Left lobe of liver (tissue), 2 donors: ENCODE measurements at regions not wholly inside any gene's neighbourhood (a gene's known extent, or its start where the extent isn't known, plus 50 kb on each side); places are given as distances from the start of the nearest gene placed in this dataset.

Source experiments
- ATAC-seq: fragments of 200-7000 bp; cut with Tn5 transposase; one replicate; pipeline ENCODE4 v1.9.1; 2020; ENCODE audit warnings: mild to moderate bottlenecking, moderate library complexity
- DNase-seq: peaks from one replicate; pipeline ENCODE4 v3.0.0-alpha.2; 2020; ENCODE audit warnings: low spot score
- donor health status: DM: no; HTN: no; CAD: no; lungs with moderate emphysema.
- donor health status: DM: no; HTN: yes; CAD: no.

- DNase-seq (no peak), ATAC-seq (no peak)
Observed at GRCh38 chr3:23019596-23020300, 183.4 kb upstream of the UBE2E2 start.

GRCh38 chr3:23028294-23028693, 174.8 kb upstream of the UBE2E2 start:
- ATAC-seq: no peak
- no peak for DNase-seq

- no peak for ATAC-seq
- DNase-seq: no peak
Observed at GRCh38 chr3:23029001-23029400, 174.1 kb upstream of the UBE2E2 start.

GRCh38 chr3:23035927-23036640, 167.0 kb upstream of the UBE2E2 start:
- DNase-seq (no peak), ATAC-seq (no peak)

GRCh38 chr3:23036728-23037127, 166.4 kb upstream of the UBE2E2 start:
- no peak for ATAC-seq
- DNase-seq: no peak

- DNase-seq (no peak), ATAC-seq (no peak)
Observed at GRCh38 chr3:23038471-23038870, 164.7 kb upstream of the UBE2E2 start.

- no peak for ATAC-seq
- DNase-seq: no peak
Observed at GRCh38 chr3:23041918-23042696, 161.0 kb upstream of the UBE2E2 start.

GRCh38 chr3:23044463-23044862, 158.7 kb upstream of the UBE2E2 start:
- no peak for DNase-seq
- no peak for ATAC-seq

- no peak for DNase-seq
- no peak for ATAC-seq
Observed at GRCh38 chr3:23046536-23046935, 156.6 kb upstream of the UBE2E2 start.

- no peak for ATAC-seq
- DNase-seq: no peak
Observed at GRCh38 chr3:23051240-23052140, 151.6 kb upstream of the UBE2E2 start.

- DNase-seq: no peak
- ATAC-seq: no peak
Observed at GRCh38 chr3:23052208-23052607, 150.9 kb upstream of the UBE2E2 start.

GRCh38 chr3:23052620-23053019, 150.5 kb upstream of the UBE2E2 start:
- no peak for ATAC-seq
- DNase-seq: no peak

- no peak for ATAC-seq
- DNase-seq: no peak
Observed at GRCh38 chr3:23055733-23056376, 147.3 kb upstream of the UBE2E2 start.

GRCh38 chr3:23062582-23062981, 140.5 kb upstream of the UBE2E2 start:
- peak; percentile 41 for ATAC-seq
- DNase-seq: no peak

- no peak for DNase-seq
- ATAC-seq: no peak
Observed at GRCh38 chr3:23062982-23063381, 140.1 kb upstream of the UBE2E2 start.

GRCh38 chr3:23067116-23067515, 136.0 kb upstream of the UBE2E2 start:
- ATAC-seq (no peak), DNase-seq (no peak)

GRCh38 chr3:23068016-23068728, 135.0 kb upstream of the UBE2E2 start:
- no peak for ATAC-seq

GRCh38 chr3:23071296-23071695, 131.8 kb upstream of the UBE2E2 start:
- no peak for DNase-seq
- no peak for ATAC-seq

More at GRCh38 chr3:23068016-23068728, 135.0 kb upstream of the UBE2E2 start:
- DNase-seq: no peak

GRCh38 chr3:23071758-23072157, 131.4 kb upstream of the UBE2E2 start:
- peak; percentile 58 for ATAC-seq
- DNase-seq: no peak

GRCh38 chr3:23072693-23073092, 130.4 kb upstream of the UBE2E2 start:
- no peak for ATAC-seq
- DNase-seq: no peak
